Stomach (tissue), 8 donors: ENCODE measurements at regions not wholly inside any gene's neighbourhood (a gene's known extent, or its start where the extent isn't known, plus 50 kb on each side); places are given as distances from the start of the nearest gene placed in this dataset.

Experiments
- DNase-seq, 2 donors: peaks; one replicate each; pipeline versions ENCODE4 v3.0.0 to v3.0.0-alpha.2; 2013 to 2019
- H3K27ac ChIP-seq, 5 donors: fragments of 200-600 bp in 4 of 5; sonication (generic) in 4 of 5; one replicate each; pipeline ENCODE4 v1.5.1; 2013 to 2019; ENCODE audit warnings: mild to moderate bottlenecking in 1 of 5, moderate library complexity in 1 of 5
- H3K27me3 ChIP-seq, 3 donors: fragments of 200-600 bp; sonication (generic); one replicate each; pipeline ENCODE4 v1.5.1; 2017 to 2019; ENCODE audit warnings: mixed run types in 1 of 3
- H3K36me3 ChIP-seq, 4 donors: fragments of 200-600 bp; sonication (generic); 1 replicate in 3 of 4; 2 replicates in 1 of 4; pipeline ENCODE4 v1.5.1; 2016 to 2019
- H3K4me1 ChIP-seq, 4 donors: fragments of 200-600 bp; sonication (generic); one replicate each; pipeline ENCODE4 v1.5.1; 2016 to 2019
- H3K4me3 ChIP-seq, 4 donors: fragments of 200-600 bp; sonication (generic) in 3 of 4; one replicate each; pipeline ENCODE4 v1.5.1; 2016 to 2019; ENCODE audit warnings: mild to moderate bottlenecking in 1 of 4
- H3K9me3 ChIP-seq, 4 donors: fragments of 200-600 bp; sonication (generic); one replicate each; pipeline ENCODE4 v1.5.1; 2016 to 2019
- CTCF ChIP-seq, 7 experiments: fragments of 450-650 bp in 4 of 7; fragments of 200-600 bp in 3 of 7; sonication (generic) in 3 of 7; IDR thresholded peaks; one replicate each; pipeline ENCODE4 v1.5.1; 2016 to 2019; ENCODE audit warnings: antibody characterized with exemption in 7 of 7, control low read depth in 2 of 7, mild to moderate bottlenecking in 1 of 7
- EP300 ChIP-seq: sonication (generic); formaldehyde crosslinking; IDR thresholded peaks from one replicate; pipeline ENCODE4 v1.6.1; 2017; ENCODE audit warnings: antibody characterized with exemption
- POLR2A ChIP-seq, 4 donors: fragments of 450-650 bp; IDR thresholded peaks; one replicate each; pipeline ENCODE4 v1.6.1; 2016; ENCODE audit warnings: antibody characterized with exemption in 4 of 4, control low read depth in 2 of 4, mild to moderate bottlenecking in 1 of 4, moderate library complexity in 1 of 4
- POLR2AphosphoS5 ChIP-seq, 3 donors: sonication (generic); formaldehyde crosslinking; IDR thresholded peaks; one replicate each; pipeline ENCODE4 v1.6.1; 2016; ENCODE audit warnings: antibody characterized with exemption in 3 of 3
- WGBS, 5 donors: extraction: QIAGEN DNeasy Blood & Tissue Kit in 3 of 5; methylation state at CpG; one replicate each; pipeline versions ENCODE4 v1.1.5 to v1.1.7; 2013 to 2018; 5-methylcytosine and 5-hydroxymethylcytosine counted together
- intact Hi-C: fragments of 100-400 bp; cut with DNase I; formaldehyde crosslinking; loops from one replicate; pipeline ENCODE4 v1.15.1; 2023; ENCODE audit warnings: low total_unique reads
- donor health status: healthy with polysubstance abuse.
- donor health status: Bipolar disorder and iron deficiency.
- donor health status: healthy.

- Histone ChIP-seq H3K36me3 (no peaks in the 10 kb centered on the region), H3K27ac (no peak overlapping the region), H3K4me1 (no peaks in the 10 kb centered on the region), H3K27me3 (peaks cover 0 to 19% (median 0%) of the 10 kb centered on the region in 3 donors), H3K4me3 (no peak overlapping the region), H3K9me3 (peaks cover 0 to 8% (median 7%) of the 10 kb centered on the region in 4 donors)
- 85 to 94% (median 86%) methylated on average over 4 of the region's 4 CpGs for WGBS, 5 donors
- intact Hi-C loops, result no loop called here
- DNase-seq, result no peak
- TF ChIP-seq POLR2AphosphoS5 (IDR thresholded peaks at IDR 0.05) (no peak), EP300 (no peak), POLR2A (IDR thresholded peaks at IDR 0.05) (no peak), CTCF (IDR thresholded peaks at IDR 0.05) (no peak)
These were observed 85.9 kb downstream of the C16orf95 start for GRCh38 chr16:87231295-87231694.

- DNase-seq, result no peak
- H3K9me3 ChIP-seq, result peaks cover 0 to 8% (median 7%) of the 10 kb centered on the region in 4 donors
- no peaks in the 10 kb centered on the region for H3K36me3 ChIP-seq
- no peaks in the 10 kb centered on the region for H3K4me1 ChIP-seq
- H3K27ac ChIP-seq, result no peak overlapping the region
- 80 to 100% (median 92%) methylated on average over 1 of the region's 1 CpG for WGBS, 5 donors
- intact Hi-C loops, result no loop called here
- H3K27me3 ChIP-seq, result peaks cover 0 to 25% (median 0%) of the 10 kb centered on the region in 3 donors
- H3K4me3 ChIP-seq, result no peak overlapping the region
- no peak for TF ChIP-seq CTCF (IDR thresholded peaks at IDR 0.05)
- TF ChIP-seq POLR2AphosphoS5 (IDR thresholded peaks at IDR 0.05), result no peak
- TF ChIP-seq EP300, result no peak
- no peak for TF ChIP-seq POLR2A (IDR thresholded peaks at IDR 0.05)
These were observed 85.3 kb downstream of the C16orf95 start for GRCh38 chr16:87231911-87232310.

GRCh38 chr16:87233928-87234327 is 83.3 kb downstream of the C16orf95 start:
- 50 to 58% (median 57%) methylated on average over 10 of the region's 10 CpGs for WGBS, 5 donors

GRCh38 chr16:87234601-87235000 is 82.6 kb downstream of the C16orf95 start:
- no peaks in the 10 kb centered on the region for H3K4me1 ChIP-seq
- no peak for DNase-seq

More at GRCh38 chr16:87233928-87234327, 83.3 kb downstream of the C16orf95 start:
- Histone ChIP-seq H3K4me1 (no peaks in the 10 kb centered on the region), H3K36me3 (no peaks in the 10 kb centered on the region), H3K27ac (no peak overlapping the region), H3K9me3 (peaks cover 0 to 8% (median 7%) of the 10 kb centered on the region in 4 donors), H3K27me3 (peaks cover 0 to 27% (median 0%) of the 10 kb centered on the region in 3 donors), H3K4me3 (no peak overlapping the region)
- peak in 1 of 2 donors; percentile 47 for DNase-seq
- no peak for TF ChIP-seq CTCF (IDR thresholded peaks at IDR 0.05)
- TF ChIP-seq EP300, result no peak
- TF ChIP-seq POLR2AphosphoS5 (IDR thresholded peaks at IDR 0.05), result no peak
- no peak for TF ChIP-seq POLR2A (IDR thresholded peaks at IDR 0.05)
- intact Hi-C loops, result no loop called here

More at GRCh38 chr16:87234601-87235000, 82.6 kb downstream of the C16orf95 start:
- Histone ChIP-seq H3K4me3 (no peak overlapping the region), H3K36me3 (no peaks in the 10 kb centered on the region), H3K27ac (no peak overlapping the region), H3K9me3 (peaks cover 0 to 8% (median 7%) of the 10 kb centered on the region in 4 donors), H3K27me3 (peaks cover 0 to 27% (median 0%) of the 10 kb centered on the region in 3 donors)
- 52 to 68% (median 64%) methylated on average over 8 of the region's 8 CpGs for WGBS, 5 donors
- TF ChIP-seq POLR2AphosphoS5 (IDR thresholded peaks at IDR 0.05) (no peak), CTCF (IDR thresholded peaks at IDR 0.05) (no peak)
- intact Hi-C loops, result no loop called here
